GM11168 (cell line): ENCODE measurements at regions not wholly inside any gene's neighbourhood (a gene's known extent, or its start where the extent isn't known, plus 50 kb on each side); places are given as distances from the start of the nearest gene placed in this dataset.

Experiments used
- in situ Hi-C: fragments of 300-500 bp; cut with MboI; formaldehyde crosslinking; loops from one replicate; pipeline ENCODE4 v1.12.0; 2022; ENCODE audit warnings: low sequenced_read_pairs; ENCODE audit not compliant: unreplicated experiment

DNA sequence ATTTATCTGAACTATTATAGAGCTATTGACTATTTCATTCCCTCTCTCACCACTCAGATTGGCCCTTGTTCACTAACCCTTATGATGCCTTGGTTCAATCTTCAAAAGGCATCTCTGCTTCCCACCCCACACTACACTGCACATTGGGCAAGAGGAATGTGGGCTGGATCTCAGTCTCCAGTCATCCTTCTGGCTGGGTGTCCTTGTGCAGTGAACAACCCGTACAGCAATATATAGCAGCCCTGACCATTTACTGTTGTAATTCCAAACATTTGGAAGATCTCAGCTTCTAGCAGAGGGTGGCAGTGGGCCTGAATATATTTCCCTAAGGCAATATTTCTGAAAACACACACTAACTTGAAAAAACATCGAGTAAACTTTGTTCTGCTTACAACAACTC is 199.2 kb upstream of the GDNF start:
- in situ Hi-C loops = no loop called here

DNA sequence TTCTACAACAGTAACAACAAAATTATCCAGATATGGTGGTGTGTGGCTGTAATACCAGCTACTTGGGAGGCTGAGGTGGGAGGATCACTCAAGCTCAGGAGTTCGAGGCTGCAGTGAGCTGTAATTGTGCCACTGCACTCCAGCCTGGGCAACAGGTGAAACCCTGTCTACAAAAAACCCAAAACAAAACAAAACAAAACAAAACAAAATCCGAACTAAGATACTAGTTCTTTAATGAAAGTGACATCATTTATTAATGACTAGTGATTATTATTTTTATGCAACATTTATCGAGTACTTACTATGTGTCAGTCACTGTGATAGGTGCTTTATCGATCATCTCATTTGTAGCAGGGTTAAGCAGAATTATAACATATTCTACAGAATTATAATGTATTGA is 196.9 kb upstream of the GDNF start:
- in situ Hi-C loops = no loop called here

GRCh38 chr5:38032149-38032548 is 192.3 kb upstream of the GDNF start:
- in situ Hi-C loops = no loop called here

DNA sequence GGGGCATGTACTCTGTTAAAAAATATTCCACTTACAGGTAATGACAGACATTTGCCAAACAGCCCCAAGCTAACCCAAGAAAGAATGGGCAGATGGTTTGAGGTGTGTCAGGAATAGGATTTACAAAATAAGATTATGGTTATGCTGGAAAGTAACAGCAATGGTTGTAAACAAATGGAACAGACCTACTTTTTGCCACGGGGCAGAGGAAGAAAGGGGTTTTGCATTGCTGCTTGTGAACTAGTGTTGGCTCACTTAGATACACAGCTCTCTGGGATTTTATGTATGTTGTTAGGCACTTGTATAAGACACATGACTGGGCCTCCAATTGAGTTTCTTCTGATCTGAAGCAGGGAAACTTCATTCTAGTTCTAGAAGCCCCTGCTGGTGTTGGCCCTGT is 191.5 kb upstream of the GDNF start:
- in situ Hi-C loops = no loop called here

GRCh38 chr5:38029397-38030065 is 189.7 kb upstream of the GDNF start:
- in situ Hi-C loops = no loop called here

GRCh38 chr5:38023799-38024198 is 184.0 kb upstream of the GDNF start:
- in situ Hi-C loops = no loop called here

DNA sequence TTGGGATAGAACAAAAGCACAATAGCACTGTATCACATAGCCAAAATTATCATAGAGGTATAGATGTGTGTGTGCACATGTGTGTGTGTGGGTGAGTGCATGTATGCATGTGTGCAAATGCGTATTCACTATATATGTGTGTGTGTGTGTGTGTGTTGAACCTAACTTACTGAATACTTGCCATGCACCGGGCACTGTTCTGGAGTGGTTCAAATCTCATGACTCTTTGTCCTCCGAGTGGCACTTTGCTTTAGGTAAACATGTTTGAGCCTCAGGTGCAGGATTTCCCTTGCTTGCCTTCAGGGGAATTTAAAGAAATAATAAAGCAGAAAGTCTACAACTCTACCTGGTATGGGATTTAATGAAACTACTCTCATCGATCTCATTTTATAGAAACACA is 183.5 kb upstream of the GDNF start:
- in situ Hi-C loops = no loop called here

DNA sequence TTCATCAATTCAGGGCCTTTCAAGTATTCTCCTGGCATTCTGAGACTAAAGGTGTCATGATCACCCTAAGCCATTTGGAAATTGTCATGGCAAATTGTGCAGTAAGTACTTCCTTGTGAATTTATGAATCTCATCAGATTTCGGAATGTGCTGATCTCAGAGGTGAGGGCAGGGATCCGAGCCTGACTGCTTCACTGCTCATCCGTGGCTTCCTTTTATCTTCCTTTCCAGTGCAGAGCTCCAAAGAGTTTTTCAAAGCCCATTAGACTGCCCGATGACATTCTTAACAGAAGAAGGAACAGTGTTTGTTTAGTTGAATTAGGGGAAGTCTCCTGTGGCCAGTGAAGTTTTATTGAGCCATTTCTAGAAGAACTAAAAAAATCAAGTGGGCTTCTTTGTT is 182.8 kb upstream of the GDNF start:
- in situ Hi-C loops = no loop called here

- in situ Hi-C loops = no loop called here
These were observed 178.2 kb upstream of the GDNF start for GRCh38 chr5:38018016-38018415.

GRCh38 chr5:38013107-38013506 is 173.3 kb upstream of the GDNF start:
- in situ Hi-C loops = no loop called here

DNA sequence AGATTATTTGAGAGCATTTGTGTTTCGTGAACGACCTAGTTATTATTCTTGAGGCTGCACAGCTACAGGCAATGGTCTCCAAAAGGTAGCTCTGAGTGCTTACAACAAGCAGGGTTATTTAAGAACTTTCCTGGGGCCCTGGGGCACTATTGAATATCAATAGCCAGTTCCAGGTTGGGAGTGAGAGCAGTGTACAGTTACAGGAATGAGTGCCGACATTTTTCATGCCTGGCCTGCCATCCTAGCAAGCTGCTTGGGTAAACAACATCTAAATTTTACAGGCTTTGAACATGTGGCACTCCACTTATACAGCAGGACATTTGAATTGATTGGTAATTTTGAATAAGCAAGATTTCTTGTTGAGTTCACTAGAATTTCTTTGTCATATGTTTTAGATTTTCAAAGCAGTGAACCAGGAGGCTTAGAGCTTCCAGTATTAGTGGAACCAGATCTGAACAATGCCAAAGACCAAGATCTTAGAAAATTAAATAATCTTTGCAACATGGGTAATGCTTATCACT is 171.9 kb upstream of the GDNF start:
- in situ Hi-C loops = no loop called here

DNA sequence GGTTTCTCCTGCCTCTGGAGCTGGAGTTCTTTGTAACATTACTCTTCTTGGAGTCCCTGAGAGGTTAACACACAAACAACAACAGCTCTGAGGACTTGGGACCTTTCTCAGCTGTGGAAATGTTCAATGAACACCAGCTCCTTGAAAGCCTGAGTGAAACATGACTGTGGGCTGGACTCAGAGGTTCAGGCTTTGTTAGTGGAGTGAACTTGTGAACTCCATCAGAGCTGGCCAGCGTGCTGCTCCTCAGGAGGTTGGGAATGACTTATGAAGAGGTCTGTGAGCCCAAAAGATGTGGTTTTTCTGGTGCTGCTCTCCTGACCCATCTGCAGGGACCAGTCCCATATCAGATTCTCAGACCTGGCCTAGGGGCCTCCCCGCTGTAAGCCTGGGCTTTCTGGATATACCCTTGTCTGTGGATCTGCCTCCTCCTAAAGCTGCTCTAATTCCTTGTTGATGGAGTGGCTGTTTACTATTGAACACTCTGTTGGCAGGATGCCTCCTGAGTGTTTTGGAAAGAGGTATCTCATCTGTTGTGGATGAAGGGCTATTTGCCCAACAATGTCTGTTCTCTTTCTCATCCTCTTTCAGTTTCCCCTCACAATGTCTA is 170.0 kb upstream of the GDNF start:
- in situ Hi-C loops = no loop called here

GRCh38 chr5:38008198-38008597 is 168.4 kb upstream of the GDNF start:
- in situ Hi-C loops = no loop called here

- in situ Hi-C loops = no loop called here
These were observed 159.8 kb upstream of the GDNF start for GRCh38 chr5:37999593-37999992.

- in situ Hi-C loops = no loop called here
These were observed 157.1 kb upstream of the GDNF start for GRCh38 chr5:37996918-37997317.

GRCh38 chr5:37994729-37995128 is 154.9 kb upstream of the GDNF start:
- in situ Hi-C loops = no loop called here

DNA sequence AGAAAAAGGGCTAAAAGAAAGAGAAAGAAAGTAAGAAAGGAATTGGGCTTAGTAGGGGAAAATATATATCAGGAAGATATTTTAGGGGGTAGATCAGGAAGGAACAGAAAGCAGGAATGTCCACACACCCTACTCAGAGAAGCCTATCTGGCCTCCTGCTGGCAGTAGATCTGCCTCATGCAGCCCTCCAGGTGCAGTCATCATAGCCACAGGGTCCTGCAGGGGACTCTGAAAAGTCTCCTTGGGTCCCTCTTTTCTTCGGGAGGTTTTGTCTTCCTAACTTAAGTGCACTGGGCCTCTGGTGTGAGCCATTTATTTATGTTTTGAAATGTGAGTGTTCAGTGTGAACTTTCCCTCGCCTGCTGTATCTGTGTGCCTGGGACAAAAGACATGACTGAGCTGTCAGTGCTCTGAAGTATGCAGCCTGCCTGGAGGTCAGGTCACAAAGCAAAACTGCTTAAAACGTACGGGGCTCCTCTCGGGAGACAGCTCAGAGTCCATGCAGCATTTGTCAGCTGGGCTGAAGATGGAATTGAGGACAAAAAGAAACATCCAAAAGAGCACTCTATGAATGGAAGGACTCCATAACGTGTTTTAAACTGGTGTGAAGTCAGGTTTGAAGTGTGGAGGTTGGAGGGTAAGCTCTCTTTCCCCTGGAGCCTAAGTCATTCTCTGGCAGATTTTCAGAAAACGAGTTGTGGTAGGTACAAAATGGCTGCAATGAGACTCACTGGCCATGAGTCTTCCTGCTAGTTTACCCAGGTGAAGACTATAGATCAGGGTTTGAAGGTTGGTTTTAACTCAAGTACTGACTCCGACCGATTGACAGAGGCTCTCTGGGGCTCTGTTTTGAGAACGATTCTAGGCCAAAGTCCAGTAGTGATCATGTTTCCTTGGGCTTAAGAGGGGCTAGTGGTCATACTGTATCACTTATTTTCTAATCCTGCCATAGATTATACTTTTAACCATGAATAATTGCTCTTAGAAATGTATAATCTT is 151.8 kb upstream of the GDNF start:
- in situ Hi-C loops = no loop called here

DNA sequence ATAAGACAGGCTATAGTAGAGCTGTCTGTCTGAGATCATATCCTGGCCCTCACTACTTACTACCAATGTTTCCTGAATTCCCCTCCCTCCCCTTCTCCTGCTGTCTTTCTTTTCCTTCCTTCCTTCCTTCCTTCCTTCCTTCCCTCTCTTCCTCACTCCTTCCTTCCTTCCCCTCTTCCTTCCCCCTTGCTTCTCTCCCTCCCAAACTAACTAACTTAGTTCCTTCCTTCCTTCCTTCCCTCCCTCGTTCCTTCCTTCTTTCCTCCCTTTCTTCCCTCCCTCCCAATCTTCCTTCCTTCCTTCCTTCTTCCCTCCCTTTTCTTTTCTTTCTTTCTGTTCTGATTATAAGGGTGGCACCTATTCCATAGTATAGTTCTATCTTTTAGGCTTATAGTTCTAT is 150.0 kb upstream of the GDNF start:
- in situ Hi-C loops = no loop called here

DNA sequence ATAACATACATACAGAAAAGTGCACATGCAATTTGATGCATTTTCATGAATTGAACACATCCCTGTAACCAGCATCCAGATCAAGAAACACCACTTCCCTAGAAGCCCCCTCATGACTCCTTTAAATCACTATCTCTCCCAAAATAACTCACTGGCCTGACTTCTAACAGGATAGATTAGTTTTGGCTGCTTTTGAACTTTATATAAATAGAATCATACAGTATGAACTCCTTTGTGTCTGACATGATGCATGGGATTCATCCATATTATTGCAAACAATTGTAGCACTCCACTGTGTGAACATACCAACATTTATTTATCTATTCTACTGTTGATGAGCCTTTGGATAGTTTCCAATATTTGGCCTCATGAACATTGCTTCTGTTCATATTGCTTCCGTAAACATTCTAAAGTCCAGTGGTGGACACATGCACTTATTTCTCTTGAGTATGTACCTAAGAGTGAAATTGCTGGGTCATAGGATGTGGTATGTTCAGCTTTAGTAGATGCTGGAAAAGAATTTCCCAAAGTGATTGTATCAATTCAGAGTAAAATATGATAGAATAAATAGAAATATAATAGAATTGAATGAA is 148.7 kb upstream of the GDNF start:
- in situ Hi-C loops = no loop called here

DNA sequence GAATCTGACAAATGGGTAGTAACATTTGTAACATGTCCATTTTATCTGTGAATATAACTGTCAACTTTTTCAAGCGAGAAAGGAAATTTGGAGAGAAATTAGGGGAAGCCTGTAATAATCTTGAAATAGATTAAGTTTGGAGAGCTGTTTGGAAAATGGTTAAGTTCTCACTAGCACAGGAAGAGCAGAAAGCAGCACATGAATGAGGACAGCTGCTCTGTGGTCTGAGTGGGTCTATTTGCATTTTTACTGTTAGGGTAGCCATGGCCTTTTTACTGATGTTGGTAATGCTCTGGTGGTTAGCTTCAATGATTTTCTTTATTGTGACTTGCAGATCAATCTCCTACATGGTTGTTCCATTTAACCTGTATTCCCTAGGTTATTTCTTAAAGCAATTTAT is 144.5 kb upstream of the GDNF start:
- in situ Hi-C loops = no loop called here

DNA sequence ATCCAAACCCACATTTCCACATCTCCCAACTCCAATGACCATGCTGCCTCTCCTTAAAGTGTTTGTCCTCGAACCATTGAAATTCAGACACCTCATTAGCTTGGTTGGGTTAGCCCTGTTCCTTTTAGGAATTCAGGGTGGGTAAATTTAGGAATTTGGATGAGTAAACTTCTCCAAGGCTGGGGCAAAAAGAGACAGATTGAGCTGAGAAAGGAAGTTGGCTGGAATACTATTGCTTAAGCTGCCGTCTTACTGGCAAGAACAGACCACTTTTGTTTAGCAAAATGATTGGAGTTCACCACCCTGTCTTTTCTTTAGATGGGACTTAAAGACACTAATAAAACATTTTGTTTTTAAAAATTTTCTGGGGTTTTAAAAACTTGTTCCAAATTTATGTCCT is 143.6 kb upstream of the GDNF start:
- in situ Hi-C loops = no loop called here
